GM18873 (cell line): ENCODE measurements at regions not wholly inside any gene's neighbourhood (a gene's known extent, or its start where the extent isn't known, plus 50 kb on each side); places are given as distances from the start of the nearest gene placed in this dataset.
"Not testable (repeated sequence)": the region's sequence is repeated elsewhere in the genome, so short reads cannot be mapped to it uniquely, and the experiment has no call there.

ENCODE experiments used
- ATAC-seq: cut with Tn5 transposase; IDR thresholded peaks from one replicate; pipeline ENCODE4 v1.9.1; 2021; ENCODE audit warnings: mild to moderate bottlenecking, moderate library complexity, moderate number of reproducible peaks; ENCODE audit not compliant: unreplicated experiment, low FRiP score

- no peak for ATAC-seq
Measured at GRCh38 chr6:27092316-27092692, 155.2 kb upstream of the PRSS16 start.

GRCh38 chr6:27095914-27096313 lies 151.6 kb upstream of the PRSS16 start:
- no peak for ATAC-seq

GRCh38 chr6:27096834-27097511 lies 150.5 kb upstream of the PRSS16 start:
- ATAC-seq, result no peak

- no peak for ATAC-seq
Measured at GRCh38 chr6:27098956-27099355, 148.5 kb upstream of the PRSS16 start.

- no peak for ATAC-seq
Measured at GRCh38 chr6:27100921-27101320, 146.6 kb upstream of the PRSS16 start.

GRCh38 chr6:27101824-27102223 lies 145.7 kb upstream of the PRSS16 start:
- ATAC-seq, result no peak

- ATAC-seq, result no peak
Measured at GRCh38 chr6:27106382-27106781, 141.1 kb upstream of the PRSS16 start.

GRCh38 chr6:27111743-27112142 lies 135.8 kb upstream of the PRSS16 start:
- ATAC-seq, result no peak

GRCh38 chr6:27112974-27113373 lies 134.5 kb upstream of the PRSS16 start:
- ATAC-seq, result no peak

- ATAC-seq, result no peak
Measured at GRCh38 chr6:27119329-27119728, 128.2 kb upstream of the PRSS16 start.

GRCh38 chr6:27119761-27120160 lies 127.7 kb upstream of the PRSS16 start:
- no peak for ATAC-seq

GRCh38 chr6:27121640-27122039 lies 125.9 kb upstream of the PRSS16 start:
- no peak for ATAC-seq

- no peak for ATAC-seq
Measured at GRCh38 chr6:27124252-27124657, 123.2 kb upstream of the PRSS16 start.

- ATAC-seq, result no peak
Measured at GRCh38 chr6:27126046-27126814, 121.3 kb upstream of the PRSS16 start.

GRCh38 chr6:27126815-27127537 lies 120.5 kb upstream of the PRSS16 start:
- ATAC-seq, result peak; percentile 62

- not testable (repeated sequence) for ATAC-seq
Measured at GRCh38 chr6:27127874-27128273, 119.6 kb upstream of the PRSS16 start.

- no peak for ATAC-seq
Measured at GRCh38 chr6:27128311-27129094, 119.0 kb upstream of the PRSS16 start.

GRCh38 chr6:27129095-27129815 lies 118.2 kb upstream of the PRSS16 start:
- ATAC-seq, result no peak

GRCh38 chr6:27129917-27130316 lies 117.6 kb upstream of the PRSS16 start:
- ATAC-seq, result no peak
